ENCODE measurements at regions not wholly inside any gene's neighbourhood (a gene's known extent, or its start where the extent isn't known, plus 50 kb on each side); places are given as distances from the start of the nearest gene placed in this dataset.

GRCh38 chr2:149765636-149766035 is 178.1 kb upstream of the MMADHC start:
- TF ChIP-seq TAF1 (IDR thresholded peaks at IDR 0.05; ENCODE audit: borderline replicate concordance, low read depth, low read length) (no peak), POLR2AphosphoS5 (IDR thresholded peaks at IDR 0.05; ENCODE audit: low read depth, low read length) (no peak), CTCF (IDR thresholded peaks at IDR 0.05) (no peak), SIN3A (IDR thresholded peaks at IDR 0.05; ENCODE audit: borderline replicate concordance, low read depth, low read length) (no peak), FOSL2 (IDR thresholded peaks at IDR 0.05; ENCODE audit: borderline replicate concordance, low read depth) (no peak), EZH2phosphoT487 (IDR thresholded peaks at IDR 0.05; ENCODE audit: borderline replicate concordance, low read depth) (no peak), PBX3 (IDR thresholded peaks at IDR 0.05) (no peak), TCF12 (IDR thresholded peaks at IDR 0.05) (no peak)
